SK-N-SH (cell line): ENCODE measurements at regions not wholly inside any gene's neighbourhood (a gene's known extent, or its start where the extent isn't known, plus 50 kb on each side); places are given as distances from the start of the nearest gene placed in this dataset.

Source experiments
- MXI1 ChIP-seq: IDR thresholded peaks from 2 replicates; pipeline ENCODE4 v1.6.1; 2012; ENCODE audit warnings: mild to moderate bottlenecking, low read depth, low read length, improper control_type of control experiment
- NRF1 ChIP-seq: IDR thresholded peaks from 2 replicates; pipeline ENCODE4 v1.6.1; 2012; ENCODE audit warnings: low read depth, mild to moderate bottlenecking, low read length
- POLR2AphosphoS5 ChIP-seq: IDR thresholded peaks from 2 replicates; pipeline ENCODE4 v1.6.1; 2012; ENCODE audit warnings: low read depth, low read length
- RAD21 ChIP-seq: IDR thresholded peaks from 2 replicates; pipeline ENCODE4 v1.6.1; 2012; ENCODE audit warnings: mild to moderate bottlenecking, low read length
- RCOR1 ChIP-seq: fragments of 150-350 bp; IDR thresholded peaks from 2 replicates; pipeline ENCODE4 v1.6.1; 2017; ENCODE audit warnings: antibody characterized with exemption, low read length
- TAF1 ChIP-seq: IDR thresholded peaks from 2 replicates; pipeline ENCODE4 v1.6.1; 2012; ENCODE audit warnings: low read depth, mild to moderate bottlenecking, low read length, moderate library complexity, borderline replicate concordance
- TF ChIP-seq, protein P1 (sequence below): fragments of 200-600 bp; sonication (generic); IDR thresholded peaks from 2 replicates; pipeline ENCODE4 v1.6.1; 2017; ENCODE audit warnings: antibody characterized with exemption, mild to moderate bottlenecking, moderate library complexity
- TF ChIP-seq, protein P2 (sequence below): IDR thresholded peaks from 2 replicates; pipeline ENCODE4 v1.6.1; 2012; ENCODE audit warnings: mild to moderate bottlenecking, low read depth, low read length, moderate library complexity
- TF ChIP-seq, protein P3 (sequence below): IDR thresholded peaks from 2 replicates; pipeline ENCODE4; 2012
- TF ChIP-seq, protein P4 (sequence below): IDR thresholded peaks from 2 replicates; pipeline ENCODE4 v1.4.0; 2012; ENCODE audit warnings: low read depth, borderline replicate concordance
- TF ChIP-seq, protein P5 (sequence below): fragments of 150-350 bp; IDR thresholded peaks from 2 replicates; pipeline ENCODE4 v1.6.1; 2017; ENCODE audit warnings: antibody characterized with exemption, low read length, low read depth, borderline replicate concordance
- TF ChIP-seq, protein P6 (sequence below): IDR thresholded peaks from 2 replicates; pipeline ENCODE4 v1.4.0; 2012; ENCODE audit warnings: low read depth, borderline replicate concordance

DNA sequence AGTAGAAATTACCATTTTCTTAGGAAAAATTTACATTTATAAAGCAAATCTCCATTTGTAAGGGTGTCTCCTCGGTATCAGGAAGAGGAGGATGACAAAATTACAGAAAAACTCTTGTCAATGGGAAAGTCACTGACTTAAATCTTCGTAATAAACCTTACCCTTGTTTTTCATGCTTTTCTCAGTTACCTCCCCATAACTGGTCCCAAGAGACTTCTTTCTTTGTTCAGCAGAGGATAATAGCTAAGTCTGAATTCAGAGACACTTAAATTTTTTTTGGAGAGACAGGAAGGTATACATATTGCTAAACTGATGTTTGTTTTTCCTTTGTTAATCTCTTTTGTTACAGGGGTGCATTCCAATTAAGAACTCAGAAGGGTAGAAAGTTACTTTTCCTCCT is 125.5 kb upstream of the JADE1 start:
- TF ChIP-seq TAF1 (no peak), POLR2AphosphoS5 (no peak), RAD21 (no peak), RCOR1 (no peak), MXI1 (no peak), NRF1 (no peak)
- TF ChIP-seq, protein P1, sequence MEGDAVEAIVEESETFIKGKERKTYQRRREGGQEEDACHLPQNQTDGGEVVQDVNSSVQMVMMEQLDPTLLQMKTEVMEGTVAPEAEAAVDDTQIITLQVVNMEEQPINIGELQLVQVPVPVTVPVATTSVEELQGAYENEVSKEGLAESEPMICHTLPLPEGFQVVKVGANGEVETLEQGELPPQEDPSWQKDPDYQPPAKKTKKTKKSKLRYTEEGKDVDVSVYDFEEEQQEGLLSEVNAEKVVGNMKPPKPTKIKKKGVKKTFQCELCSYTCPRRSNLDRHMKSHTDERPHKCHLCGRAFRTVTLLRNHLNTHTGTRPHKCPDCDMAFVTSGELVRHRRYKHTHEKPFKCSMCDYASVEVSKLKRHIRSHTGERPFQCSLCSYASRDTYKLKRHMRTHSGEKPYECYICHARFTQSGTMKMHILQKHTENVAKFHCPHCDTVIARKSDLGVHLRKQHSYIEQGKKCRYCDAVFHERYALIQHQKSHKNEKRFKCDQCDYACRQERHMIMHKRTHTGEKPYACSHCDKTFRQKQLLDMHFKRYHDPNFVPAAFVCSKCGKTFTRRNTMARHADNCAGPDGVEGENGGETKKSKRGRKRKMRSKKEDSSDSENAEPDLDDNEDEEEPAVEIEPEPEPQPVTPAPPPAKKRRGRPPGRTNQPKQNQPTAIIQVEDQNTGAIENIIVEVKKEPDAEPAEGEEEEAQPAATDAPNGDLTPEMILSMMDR: no peak
- TF ChIP-seq, protein P2, sequence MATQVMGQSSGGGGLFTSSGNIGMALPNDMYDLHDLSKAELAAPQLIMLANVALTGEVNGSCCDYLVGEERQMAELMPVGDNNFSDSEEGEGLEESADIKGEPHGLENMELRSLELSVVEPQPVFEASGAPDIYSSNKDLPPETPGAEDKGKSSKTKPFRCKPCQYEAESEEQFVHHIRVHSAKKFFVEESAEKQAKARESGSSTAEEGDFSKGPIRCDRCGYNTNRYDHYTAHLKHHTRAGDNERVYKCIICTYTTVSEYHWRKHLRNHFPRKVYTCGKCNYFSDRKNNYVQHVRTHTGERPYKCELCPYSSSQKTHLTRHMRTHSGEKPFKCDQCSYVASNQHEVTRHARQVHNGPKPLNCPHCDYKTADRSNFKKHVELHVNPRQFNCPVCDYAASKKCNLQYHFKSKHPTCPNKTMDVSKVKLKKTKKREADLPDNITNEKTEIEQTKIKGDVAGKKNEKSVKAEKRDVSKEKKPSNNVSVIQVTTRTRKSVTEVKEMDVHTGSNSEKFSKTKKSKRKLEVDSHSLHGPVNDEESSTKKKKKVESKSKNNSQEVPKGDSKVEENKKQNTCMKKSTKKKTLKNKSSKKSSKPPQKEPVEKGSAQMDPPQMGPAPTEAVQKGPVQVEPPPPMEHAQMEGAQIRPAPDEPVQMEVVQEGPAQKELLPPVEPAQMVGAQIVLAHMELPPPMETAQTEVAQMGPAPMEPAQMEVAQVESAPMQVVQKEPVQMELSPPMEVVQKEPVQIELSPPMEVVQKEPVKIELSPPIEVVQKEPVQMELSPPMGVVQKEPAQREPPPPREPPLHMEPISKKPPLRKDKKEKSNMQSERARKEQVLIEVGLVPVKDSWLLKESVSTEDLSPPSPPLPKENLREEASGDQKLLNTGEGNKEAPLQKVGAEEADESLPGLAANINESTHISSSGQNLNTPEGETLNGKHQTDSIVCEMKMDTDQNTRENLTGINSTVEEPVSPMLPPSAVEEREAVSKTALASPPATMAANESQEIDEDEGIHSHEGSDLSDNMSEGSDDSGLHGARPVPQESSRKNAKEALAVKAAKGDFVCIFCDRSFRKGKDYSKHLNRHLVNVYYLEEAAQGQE: no peak
- TF ChIP-seq, protein P3, sequence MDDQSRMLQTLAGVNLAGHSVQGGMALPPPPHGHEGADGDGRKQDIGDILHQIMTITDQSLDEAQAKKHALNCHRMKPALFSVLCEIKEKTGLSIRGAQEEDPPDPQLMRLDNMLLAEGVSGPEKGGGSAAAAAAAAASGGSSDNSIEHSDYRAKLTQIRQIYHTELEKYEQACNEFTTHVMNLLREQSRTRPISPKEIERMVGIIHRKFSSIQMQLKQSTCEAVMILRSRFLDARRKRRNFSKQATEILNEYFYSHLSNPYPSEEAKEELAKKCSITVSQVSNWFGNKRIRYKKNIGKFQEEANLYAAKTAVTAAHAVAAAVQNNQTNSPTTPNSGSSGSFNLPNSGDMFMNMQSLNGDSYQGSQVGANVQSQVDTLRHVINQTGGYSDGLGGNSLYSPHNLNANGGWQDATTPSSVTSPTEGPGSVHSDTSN: no peak
- TF ChIP-seq, protein P4, sequence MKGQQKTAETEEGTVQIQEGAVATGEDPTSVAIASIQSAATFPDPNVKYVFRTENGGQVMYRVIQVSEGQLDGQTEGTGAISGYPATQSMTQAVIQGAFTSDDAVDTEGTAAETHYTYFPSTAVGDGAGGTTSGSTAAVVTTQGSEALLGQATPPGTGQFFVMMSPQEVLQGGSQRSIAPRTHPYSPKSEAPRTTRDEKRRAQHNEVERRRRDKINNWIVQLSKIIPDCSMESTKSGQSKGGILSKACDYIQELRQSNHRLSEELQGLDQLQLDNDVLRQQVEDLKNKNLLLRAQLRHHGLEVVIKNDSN: no peak
- TF ChIP-seq, protein P5, sequence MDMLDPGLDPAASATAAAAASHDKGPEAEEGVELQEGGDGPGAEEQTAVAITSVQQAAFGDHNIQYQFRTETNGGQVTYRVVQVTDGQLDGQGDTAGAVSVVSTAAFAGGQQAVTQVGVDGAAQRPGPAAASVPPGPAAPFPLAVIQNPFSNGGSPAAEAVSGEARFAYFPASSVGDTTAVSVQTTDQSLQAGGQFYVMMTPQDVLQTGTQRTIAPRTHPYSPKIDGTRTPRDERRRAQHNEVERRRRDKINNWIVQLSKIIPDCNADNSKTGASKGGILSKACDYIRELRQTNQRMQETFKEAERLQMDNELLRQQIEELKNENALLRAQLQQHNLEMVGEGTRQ: no peak
- TF ChIP-seq, protein P6, sequence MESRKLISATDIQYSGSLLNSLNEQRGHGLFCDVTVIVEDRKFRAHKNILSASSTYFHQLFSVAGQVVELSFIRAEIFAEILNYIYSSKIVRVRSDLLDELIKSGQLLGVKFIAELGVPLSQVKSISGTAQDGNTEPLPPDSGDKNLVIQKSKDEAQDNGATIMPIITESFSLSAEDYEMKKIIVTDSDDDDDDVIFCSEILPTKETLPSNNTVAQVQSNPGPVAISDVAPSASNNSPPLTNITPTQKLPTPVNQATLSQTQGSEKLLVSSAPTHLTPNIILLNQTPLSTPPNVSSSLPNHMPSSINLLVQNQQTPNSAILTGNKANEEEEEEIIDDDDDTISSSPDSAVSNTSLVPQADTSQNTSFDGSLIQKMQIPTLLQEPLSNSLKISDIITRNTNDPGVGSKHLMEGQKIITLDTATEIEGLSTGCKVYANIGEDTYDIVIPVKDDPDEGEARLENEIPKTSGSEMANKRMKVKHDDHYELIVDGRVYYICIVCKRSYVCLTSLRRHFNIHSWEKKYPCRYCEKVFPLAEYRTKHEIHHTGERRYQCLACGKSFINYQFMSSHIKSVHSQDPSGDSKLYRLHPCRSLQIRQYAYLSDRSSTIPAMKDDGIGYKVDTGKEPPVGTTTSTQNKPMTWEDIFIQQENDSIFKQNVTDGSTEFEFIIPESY: no peak
